ENCODE measurements at regions not wholly inside any gene's neighbourhood (a gene's known extent, or its start where the extent isn't known, plus 50 kb on each side); places are given as distances from the start of the nearest gene placed in this dataset.

DNA sequence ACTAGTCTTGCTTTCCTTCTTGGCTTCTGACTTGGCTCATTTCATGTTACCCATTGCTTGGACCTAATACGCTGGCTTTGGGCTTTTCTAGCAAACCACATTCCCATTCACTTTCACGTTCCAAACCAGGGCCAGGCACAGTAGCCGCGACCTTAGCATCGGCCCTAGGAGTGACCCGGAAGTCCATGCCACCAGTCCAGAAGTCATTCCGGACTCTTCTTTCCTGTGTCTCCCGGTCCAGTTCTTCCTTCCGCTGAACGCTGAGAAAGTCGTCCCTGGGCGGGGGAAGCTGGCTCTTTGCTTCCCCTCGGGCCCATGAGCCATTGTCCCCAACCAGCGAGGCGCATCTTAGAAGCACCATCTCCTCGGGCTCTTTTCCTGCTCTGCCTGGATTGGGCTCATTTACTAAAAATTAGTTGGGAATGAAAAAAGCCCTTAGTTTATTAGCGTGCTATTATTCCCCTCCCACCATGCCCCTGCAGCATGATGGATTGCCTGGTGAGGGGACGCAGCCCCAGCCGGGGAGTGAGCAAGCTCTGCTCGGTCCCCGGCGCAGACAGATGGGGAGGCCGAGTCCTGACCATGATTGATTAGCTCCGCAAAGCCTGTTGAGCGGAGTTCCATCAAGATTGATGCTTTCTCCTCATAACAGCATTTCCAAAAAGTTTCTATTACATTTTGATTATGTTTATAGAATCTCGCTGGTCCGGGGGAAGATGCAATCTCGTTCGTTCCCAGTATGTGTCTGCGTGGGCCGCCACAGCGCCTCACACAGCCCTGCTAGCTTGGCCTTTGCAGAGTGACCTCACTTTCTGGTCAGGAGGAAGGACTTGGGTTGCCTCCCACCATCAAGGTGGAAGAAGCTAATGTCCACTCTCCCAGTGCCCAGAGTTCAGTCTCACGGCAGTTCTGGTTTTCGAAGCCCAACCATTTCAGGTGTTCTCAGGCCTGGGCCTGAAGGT lies 115.1 kb upstream of the TOP1 start:
- peaks cover 2% of the 10 kb centered on the region for H3K27me3 Mint-ChIP-seq (ENCODE audit: low read depth)
- no peak for DNase-seq (ENCODE audit: low spot score in 2 of 2, unreplicated experiment in 2 of 2)
- peaks cover 9% of the 10 kb centered on the region for H3K9me3 Mint-ChIP-seq
- H3K27ac Mint-ChIP-seq = no peak overlapping the region
- H3K4me3 Mint-ChIP-seq = no peak overlapping the region
- no peak for TF ChIP-seq CTCF (IDR thresholded peaks at IDR 0.05; ENCODE audit: unreplicated experiment)
- H3K4me1 Mint-ChIP-seq = peaks cover 3% of the 10 kb centered on the region
- H3K36me3 Mint-ChIP-seq = no peaks in the 10 kb centered on the region

- peaks cover 9% of the 10 kb centered on the region for H3K9me3 Mint-ChIP-seq
- H3K27ac Mint-ChIP-seq = no peak overlapping the region
- peaks cover 2% of the 10 kb centered on the region for H3K27me3 Mint-ChIP-seq (ENCODE audit: low read depth)
- no peak overlapping the region for H3K4me3 Mint-ChIP-seq
- H3K36me3 Mint-ChIP-seq = no peaks in the 10 kb centered on the region
- no peak for TF ChIP-seq CTCF (IDR thresholded peaks at IDR 0.05; ENCODE audit: unreplicated experiment)
- H3K4me1 Mint-ChIP-seq = peaks cover 3% of the 10 kb centered on the region
- no peak for DNase-seq (ENCODE audit: low spot score in 2 of 2, unreplicated experiment in 2 of 2)
These were observed 112.9 kb upstream of the TOP1 start for GRCh38 chr20:40915756-40916155.

DNA sequence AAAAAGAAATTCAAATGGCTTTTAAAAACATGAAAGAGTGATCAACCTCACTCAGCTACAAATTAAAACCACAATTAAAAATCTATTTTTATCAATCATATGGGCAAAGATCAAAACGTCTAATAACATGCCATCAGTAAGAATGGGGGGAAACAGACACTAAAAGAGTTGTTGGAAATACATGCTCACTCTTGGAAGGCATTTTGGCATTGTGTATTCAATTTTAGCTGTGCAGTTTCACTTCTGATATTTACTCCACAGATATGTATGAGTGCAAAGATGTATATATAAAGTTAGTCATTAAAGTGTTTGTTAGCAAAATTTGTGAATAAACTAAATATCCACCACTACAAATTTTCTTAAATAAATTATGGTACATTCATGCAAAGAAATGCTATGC lies 112.3 kb upstream of the TOP1 start:
- TF ChIP-seq CTCF (IDR thresholded peaks at IDR 0.05; ENCODE audit: unreplicated experiment) = no peak
- peaks cover 4% of the 10 kb centered on the region for H3K27me3 Mint-ChIP-seq (ENCODE audit: low read depth)
- H3K4me1 Mint-ChIP-seq = peaks cover 3% of the 10 kb centered on the region
- H3K27ac Mint-ChIP-seq = no peak overlapping the region
- H3K36me3 Mint-ChIP-seq = no peaks in the 10 kb centered on the region
- no peak overlapping the region for H3K4me3 Mint-ChIP-seq
- peaks cover 12% of the 10 kb centered on the region for H3K9me3 Mint-ChIP-seq
- no peak for DNase-seq (ENCODE audit: low spot score in 2 of 2, unreplicated experiment in 2 of 2)

DNA sequence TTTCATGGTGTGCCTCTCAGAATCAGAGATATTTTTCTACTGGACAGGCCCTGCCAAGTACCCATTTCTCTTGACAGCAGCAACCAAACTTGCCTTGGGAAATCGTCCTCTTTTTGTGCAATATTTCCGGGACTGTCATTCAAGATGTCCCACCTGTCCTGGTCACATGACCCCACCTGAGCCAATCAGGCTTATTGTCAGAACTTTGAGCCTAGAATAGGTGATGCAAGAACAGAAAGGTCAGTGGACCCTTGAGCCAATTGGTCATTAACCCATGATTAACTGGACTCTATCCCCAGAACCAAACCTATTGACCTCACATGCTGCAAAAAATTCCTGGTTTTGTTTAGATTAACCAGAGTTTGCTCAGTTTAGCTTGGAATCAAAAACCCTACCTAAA lies 108.3 kb upstream of the TOP1 start:
- Mint-ChIP-seq H3K4me1 (no peaks in the 10 kb centered on the region), H3K9me3 (peaks cover 7% of the 10 kb centered on the region), H3K4me3 (no peak overlapping the region), H3K36me3 (no peaks in the 10 kb centered on the region), H3K27ac (no peak overlapping the region), H3K27me3 (ENCODE audit: low read depth) (peaks cover 18% of the 10 kb centered on the region)
- TF ChIP-seq CTCF (IDR thresholded peaks at IDR 0.05; ENCODE audit: unreplicated experiment) = no peak
- no peak for DNase-seq (ENCODE audit: low spot score in 2 of 2, unreplicated experiment in 2 of 2)

- peaks cover 28% of the 10 kb centered on the region for H3K27me3 Mint-ChIP-seq (ENCODE audit: low read depth)
- peaks cover 3% of the 10 kb centered on the region for H3K9me3 Mint-ChIP-seq
- no peak for DNase-seq (ENCODE audit: low spot score in 2 of 2, unreplicated experiment in 2 of 2)
- no peak for TF ChIP-seq CTCF (IDR thresholded peaks at IDR 0.05; ENCODE audit: unreplicated experiment)
- H3K4me1 Mint-ChIP-seq = no peaks in the 10 kb centered on the region
- H3K4me3 Mint-ChIP-seq = no peak overlapping the region
- H3K36me3 Mint-ChIP-seq = no peaks in the 10 kb centered on the region
- no peak overlapping the region for H3K27ac Mint-ChIP-seq
These were observed 105.8 kb upstream of the TOP1 start for GRCh38 chr20:40922865-40923264.
